ELR (cell line): ENCODE measurements at regions not wholly inside any gene's neighbourhood (a gene's known extent, or its start where the extent isn't known, plus 50 kb on each side); places are given as distances from the start of the nearest gene placed in this dataset.
"Not testable (repeated sequence)": the region's sequence is repeated elsewhere in the genome, so short reads cannot be mapped to it uniquely, and the experiment has no call there.

Source experiments
- DNase-seq: peaks from one replicate; pipeline ENCODE4 v3.0.0-alpha.2; 2015; ENCODE audit warnings: low read depth

DNA sequence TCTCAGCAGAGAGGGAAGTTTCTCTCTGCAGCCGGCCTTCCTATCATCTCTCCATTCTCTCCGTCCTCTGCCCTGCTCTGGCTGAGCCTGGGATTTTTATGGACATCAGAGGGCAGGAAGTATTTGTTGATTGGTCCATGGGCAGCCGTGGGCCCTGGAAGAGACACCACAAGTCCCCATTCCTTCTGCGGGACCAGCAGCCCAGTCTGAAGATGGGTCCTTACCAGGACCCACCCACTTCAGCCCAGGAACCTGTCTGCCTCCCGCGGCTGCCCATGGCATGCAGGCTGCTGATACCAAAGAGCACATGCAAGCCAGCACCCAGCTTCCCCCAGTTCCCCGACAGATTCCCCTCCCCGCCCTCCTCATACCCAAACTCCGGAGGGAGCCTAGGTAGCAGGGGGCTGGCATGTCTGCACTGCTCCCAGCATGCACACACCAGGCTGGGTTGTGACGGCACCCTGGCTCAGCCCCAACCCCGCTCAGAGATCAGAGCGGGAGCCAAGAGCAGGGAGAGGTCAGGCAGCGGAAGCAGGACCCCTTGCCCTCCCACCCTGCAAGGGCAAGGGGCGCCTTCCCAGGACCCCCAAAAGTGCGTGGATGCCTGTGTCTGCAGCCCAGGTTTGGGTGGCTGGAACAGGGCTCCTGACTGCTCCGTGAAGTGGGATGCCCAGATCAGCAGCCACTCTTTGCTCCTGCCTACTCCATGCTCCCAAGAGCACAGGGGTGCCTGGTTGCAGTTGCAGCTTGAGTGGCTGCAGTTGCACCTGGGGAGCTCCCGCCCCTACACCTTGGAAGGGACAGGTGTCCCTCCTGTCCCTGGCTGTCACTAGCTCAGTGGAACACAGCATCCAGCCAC lies 538.6 kb upstream of the POT1 start:
- no peak for DNase-seq

DNA sequence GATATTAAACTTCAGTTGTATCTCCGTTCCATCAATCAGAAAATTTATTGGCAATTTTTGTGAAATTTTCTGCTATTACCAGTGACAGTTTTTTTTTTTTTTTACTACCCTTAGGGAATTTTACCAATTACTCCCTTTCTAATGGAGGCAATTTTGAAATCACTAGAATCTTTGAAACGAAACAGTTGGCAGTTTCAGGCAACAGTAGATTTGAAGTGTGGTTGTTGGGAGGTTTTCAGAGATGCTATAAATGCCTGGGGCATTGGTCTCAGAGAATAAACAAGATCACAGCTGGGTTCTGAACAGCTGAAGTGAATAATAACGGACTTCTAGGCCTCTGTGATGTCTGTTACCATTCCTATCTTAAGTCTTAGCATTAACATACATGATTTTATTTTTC lies 535.9 kb upstream of the POT1 start:
- DNase-seq = no peak

DNA sequence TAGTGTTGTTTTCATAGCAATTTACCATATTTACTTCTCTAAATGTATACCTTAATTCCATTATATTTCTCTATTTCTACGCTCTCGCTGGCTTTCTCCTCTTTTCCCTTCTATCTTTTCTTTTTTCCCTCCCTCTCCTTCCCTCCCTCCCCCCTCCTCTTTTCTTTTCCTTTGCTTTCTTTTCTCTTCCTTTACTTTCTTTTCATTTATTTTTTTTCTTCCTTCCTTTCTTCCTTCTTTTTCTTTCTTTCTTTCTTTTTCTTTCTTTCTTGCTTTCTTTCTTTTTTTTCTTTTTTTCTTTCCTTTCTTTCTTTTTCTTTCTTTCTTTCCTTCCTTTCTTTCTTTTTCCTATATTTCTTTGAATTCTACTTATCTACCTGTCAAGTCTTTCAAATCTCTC lies 533.0 kb upstream of the POT1 start:
- DNase-seq = no peak

DNA sequence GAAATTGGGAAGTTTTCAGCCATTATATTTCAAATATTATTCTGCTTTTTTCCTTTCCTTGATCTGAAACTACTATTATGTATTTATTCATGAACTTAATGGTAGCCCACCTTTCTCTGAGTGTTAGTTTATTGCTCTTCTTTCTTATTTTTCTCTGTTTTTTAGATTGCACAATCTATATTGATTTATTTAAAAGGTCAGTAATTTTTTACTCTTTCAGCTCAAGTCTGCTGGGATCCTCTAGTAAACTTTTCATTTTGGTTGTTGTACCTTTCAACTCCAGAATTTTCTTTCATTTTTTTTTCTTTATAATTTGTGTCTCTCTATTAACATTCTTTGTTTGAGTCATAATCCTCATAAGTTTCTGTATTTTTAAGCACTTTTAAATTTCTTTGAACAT lies 529.4 kb upstream of the POT1 start:
- DNase-seq = no peak

DNA sequence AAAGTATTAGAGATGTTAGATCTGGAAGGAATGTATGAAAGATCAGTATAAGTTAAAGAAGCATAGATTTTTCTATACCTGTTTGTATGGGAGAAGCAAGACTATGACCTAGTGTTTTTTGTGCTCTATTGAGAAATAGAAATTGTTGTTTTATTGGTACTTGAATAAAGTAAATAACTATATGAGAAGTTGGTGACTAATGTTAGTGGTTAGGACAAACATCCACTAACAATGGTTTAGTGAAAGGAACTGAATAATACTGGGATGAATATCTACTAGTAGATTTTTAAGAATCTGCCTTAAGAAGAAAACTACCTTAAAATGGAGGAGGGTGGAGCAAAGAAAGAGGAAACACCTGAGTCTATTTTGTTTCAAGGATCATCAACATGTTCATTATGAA lies 521.1 kb upstream of the POT1 start:
- DNase-seq = no peak

DNA sequence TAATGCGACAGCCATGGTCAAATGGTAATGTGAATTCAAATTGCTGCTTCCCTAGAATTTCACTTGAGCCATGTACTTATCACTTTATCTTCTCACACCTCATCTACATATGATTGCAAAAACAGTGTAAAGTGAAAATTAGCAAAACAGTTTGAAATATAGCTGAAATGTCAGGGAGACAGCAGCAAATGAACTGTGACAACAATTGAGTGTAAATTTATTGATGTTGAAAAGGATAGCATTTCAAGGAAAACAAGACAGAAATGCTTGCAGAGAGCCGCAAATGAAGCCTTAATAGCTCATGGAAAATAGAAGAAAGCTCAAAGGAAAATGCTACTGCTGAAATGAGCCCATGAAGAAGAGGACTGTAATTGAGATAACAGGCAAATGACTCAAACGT lies 516.2 kb upstream of the POT1 start:
- DNase-seq = no peak

DNA sequence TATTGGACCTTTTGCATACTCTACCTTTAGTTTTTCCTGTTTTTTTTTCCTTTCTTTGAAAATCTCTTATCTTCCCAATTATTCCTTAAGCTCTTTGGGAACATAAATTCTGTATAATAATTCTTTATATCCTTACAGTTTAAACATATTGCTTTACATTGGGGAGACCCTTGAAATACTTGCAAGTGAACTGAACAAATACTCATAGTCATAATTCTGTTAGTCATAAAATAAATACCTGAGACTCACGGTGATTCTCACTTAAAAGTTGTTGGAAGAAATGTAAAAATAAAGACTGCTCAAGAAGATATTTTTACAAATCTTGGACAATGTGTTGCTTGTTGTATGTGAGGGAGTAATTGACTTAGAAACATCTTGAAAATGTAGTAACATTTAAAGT lies 515.2 kb upstream of the POT1 start:
- DNase-seq = no peak

DNA sequence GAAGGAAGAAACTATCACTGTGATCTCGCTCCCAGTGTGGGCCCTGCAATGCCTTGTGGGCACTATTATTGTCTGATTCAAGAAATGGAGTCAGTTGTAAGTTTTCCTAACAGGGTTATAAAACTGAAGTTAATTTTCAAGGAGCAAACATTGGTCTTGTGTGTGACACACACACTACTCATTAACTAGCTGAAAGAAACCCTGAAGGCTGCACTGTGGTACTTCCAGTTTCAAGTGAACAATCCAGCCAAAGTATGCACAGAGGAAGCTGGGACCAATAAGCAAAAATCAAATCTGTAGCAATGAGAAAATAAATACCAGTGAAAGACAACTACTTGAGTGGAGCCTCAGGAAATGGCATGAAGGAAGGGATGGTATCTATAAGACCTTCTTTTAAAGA lies 506.6 kb upstream of the POT1 start:
- no peak for DNase-seq

DNA sequence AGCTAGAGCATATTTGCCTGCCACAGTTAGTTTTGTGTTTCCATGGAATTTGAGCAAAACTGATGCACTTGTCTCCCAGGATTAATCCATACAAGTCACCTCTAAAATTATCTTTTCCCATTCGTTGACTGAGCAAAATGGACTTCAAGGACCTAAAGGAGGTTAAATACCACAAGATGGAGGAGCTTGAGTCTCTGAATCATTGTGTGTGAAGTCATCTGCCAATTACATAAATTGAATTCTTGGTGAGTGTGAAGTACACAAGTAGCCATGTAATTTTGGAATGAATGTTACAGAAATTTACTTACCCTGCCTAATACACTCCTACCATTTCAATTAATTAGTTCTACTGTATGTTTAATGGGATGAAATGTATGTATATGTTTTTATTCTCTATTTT lies 501.7 kb upstream of the POT1 start:
- DNase-seq = no peak

DNA sequence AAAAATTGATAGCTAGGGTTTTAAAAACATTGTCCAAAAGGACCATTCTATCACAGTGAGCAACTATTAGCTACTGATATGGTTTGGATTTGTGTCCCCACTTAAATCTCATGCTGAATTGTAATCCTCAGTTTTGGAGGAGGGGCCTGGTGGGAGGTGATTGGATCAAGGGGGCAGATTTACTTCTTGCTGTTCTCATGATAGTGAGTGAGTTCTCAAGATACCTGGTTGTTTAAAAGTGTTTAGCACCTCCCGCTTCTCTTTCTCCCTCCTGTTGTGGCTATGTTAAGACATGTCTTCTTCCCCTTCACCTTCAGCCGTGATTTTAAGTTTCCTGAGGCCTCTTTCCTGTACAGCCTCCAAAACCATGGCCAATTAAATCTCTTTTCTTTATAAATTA lies 500.4 kb upstream of the POT1 start:
- DNase-seq = no peak

DNA sequence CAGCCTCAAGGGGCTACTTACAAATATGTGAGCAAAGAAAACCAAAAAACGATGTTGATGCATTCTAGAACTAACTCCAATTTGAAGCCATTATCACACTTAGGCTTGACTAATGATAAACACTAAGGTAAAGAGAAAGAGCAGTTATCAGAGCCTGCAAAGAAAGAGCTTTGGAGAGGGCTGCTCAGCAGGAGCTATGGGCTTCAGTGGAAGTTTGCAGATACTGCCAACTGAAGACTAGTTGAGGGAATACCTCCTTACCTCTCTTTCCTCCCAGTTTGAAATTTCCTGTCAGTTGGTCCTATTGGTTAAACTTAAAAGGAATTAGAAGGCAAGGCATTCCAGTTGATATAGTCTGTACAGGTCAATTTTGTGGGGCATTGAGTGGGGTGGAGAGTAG lies 498.1 kb upstream of the POT1 start:
- no peak for DNase-seq

DNA sequence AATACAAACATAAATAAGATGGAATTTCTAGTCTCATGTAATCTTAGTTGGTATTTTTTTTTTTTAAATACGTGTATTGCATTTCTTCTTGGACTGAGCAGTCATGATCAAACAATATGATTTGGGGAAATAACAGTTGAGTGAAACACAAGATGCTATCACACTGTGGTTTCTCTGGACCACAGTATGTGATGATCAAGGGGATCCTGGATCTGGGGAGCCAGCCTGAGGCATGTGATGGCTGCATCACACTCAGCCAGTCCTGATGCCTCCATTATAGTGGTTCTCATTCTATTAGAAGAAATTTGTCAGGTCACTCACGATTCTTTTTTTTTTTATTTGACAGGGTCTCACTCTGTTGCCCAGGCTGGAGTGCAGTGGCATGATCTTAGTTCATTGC lies 495.9 kb upstream of the POT1 start:
- no peak for DNase-seq

DNA sequence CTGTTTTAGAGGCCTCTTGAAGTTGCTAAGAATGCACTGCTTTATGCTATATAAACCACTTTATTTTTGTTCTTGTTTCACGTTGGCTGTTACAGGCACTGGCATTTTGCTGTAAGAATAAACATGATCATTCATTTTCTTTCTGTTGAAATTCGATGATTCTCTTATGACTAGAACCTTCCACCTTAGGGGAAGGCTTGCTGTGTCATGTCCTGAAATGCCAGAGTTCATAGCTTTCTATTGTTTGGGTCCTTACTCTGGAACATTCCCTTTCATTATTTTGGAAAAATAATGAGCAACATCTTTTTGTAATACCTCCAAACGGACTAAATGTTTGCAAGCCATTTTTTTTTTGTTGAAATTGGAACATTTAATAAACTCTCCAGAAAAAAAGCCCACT lies 495.1 kb upstream of the POT1 start:
- no peak for DNase-seq

DNA sequence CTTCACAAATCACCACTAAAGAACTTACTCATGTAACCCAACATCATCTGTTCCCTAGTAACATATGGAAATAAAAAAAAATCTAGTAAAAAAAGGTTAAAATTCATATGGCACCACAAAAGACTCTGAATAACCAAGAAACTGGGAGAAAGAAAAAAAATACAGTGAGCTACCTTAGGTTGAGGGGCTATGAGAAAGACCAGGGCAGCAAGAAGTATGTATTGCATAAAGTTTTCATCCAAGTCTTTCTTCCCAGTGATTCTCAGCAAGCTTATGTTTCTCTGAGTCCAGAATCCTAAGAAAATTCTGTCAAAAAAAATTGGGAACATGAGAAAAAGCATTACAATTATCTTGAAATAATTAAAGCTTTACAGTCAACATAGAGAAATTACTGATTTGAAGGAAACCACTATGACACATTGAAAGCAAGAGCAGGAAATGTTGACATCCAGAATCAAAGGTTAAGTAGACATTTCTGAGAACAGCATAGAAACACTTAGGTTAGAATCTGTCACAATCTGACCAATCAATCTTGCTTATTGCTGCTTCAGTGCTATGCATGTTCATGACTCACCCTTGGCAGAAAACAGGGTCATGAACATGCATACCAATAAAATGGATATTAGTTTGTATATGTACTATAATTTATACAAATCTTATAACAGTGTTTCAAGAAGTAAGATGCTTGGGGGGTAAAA lies 494.0 kb upstream of the POT1 start:
- peak; percentile 2 for DNase-seq

DNA sequence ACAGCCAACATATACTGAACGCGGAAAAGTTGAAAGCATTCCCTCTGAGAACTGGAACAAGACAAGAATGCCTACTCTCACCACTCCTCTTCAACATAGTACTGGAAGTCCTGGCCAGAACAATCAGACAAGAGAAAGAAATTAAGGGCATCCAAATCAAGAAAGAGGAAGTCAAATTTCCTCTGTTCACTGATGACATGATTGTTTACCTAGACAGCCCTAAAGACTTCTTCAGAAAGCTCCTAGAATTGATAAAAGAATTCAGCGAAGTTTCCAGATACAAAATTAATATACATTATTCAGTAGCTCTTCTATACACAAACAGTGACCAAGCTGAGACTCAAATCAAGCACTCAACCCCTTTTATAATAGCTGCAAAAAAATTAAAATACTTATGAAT lies 491.8 kb upstream of the POT1 start:
- not testable (repeated sequence) for DNase-seq

DNA sequence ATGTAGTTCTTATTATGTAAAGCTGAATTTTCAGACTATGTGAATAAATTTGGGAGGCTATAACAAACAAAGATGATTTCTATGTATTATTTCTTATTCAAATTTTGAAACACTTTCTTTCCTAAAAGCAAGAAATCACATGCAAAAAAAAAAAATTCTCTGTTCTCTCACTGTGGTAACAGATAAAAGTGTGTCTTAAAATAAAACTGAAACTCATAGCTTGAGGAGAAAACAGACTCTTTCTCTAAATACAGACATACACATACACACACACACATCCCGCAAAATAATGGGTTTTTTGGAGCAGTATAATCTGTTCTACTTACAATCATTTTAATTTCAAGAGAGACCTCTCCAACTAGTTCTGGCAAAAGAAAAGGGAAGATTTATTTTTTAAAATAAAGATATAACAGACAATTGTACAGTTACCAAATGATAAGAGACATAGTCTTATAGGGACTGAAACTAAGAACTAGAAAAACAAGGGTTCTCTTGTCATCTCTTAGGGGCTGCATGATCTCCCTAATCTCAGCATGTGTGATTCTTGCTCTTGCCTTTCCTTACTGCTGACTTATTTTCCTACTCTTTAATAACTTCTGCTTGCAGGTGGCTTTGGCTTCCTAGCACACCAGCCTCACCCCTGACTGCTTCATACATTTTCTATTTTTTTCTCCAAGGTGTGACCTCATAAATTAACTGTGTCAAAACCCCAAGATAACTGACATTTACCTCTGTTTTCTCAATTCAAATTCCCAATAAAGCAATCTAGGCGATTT lies 483.5 kb upstream of the POT1 start:
- no peak for DNase-seq

DNA sequence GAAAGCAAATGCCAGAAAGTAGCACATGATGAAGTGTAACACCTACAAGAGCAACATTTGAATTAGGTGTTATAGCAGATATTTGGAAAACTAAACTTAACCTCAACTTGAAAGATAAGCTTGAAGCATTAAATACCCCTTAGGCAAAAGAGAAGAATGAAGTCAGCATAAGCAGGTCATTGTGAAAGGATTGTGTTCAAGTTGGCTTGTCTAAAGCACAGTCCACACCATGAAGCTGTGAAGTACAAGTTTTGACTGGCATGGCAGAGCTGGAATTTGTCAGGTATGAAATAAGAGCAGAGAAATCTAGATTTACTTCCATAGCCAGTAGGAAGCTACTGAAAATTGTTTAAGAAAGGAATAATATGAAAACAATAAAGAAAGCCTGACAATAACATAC lies 480.3 kb upstream of the POT1 start:
- no peak for DNase-seq

DNA sequence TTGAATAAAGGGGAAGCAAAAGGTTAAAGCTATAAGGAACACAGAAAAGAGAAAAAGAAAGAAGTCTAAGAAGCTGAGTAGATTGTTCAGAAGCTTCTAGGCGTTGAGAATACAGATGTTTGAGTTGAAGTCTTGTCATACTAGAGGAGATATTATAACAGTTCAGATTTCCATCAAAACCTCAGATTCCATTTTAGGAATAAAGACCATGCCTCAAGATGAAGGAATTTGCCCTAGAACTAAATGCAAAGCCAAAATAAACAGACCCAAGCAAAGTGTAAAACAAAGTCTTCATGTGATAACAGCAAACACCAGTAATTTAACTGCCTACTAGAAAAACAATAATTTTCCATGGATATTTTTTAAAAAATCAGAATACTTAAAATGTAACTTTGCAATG lies 476.5 kb upstream of the POT1 start:
- DNase-seq = no peak

DNA sequence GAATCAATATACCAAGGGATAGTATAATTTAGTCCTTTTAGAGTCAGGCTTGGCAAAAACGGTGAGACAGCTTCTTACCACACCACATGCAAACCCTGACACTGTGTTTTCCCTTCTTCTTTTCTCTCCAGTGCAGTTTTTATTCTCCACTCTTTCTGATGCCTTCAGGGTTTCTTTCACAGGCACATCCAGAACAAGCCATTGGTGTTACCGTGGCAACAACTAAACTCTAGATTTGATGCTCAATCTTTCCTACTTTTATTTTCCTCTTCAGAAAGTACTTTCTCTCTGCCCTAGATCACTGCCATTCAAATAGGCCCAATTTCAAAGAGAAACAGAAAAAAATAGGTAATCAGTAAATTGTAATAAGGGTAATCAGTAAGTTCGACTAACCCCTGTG lies 469.8 kb upstream of the POT1 start:
- no peak for DNase-seq

DNA sequence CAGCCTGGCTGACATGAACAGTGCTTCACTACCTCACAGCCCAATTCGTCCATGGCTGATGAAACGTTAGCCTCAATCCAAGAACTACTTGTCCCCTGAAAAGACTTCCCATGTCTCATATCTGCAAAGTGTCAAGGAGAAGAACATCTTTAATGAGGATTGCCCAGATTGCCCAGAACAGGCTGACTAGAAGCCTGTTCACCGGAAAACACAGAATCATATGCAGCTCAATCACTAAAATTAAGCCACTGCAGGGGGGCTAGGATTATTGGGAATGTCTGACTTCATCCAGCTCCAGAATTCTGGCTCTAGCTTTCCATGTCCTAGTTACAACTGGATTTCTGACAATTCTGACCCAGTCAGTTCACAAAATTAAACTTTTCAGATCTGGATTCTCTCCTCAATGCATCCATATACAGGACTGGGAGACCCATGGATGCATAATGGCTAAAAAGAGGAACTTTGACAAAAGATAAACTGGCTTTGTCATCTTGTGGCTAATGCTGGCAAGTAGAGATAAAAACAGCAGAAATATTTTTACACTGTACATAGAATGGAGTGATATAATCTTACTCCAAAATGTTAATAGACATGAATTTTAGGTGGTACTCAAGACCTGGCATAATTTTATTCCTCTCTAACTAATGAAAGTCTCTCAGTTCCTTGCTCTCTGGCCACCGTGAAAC lies 467.0 kb upstream of the POT1 start:
- DNase-seq = no peak

DNA sequence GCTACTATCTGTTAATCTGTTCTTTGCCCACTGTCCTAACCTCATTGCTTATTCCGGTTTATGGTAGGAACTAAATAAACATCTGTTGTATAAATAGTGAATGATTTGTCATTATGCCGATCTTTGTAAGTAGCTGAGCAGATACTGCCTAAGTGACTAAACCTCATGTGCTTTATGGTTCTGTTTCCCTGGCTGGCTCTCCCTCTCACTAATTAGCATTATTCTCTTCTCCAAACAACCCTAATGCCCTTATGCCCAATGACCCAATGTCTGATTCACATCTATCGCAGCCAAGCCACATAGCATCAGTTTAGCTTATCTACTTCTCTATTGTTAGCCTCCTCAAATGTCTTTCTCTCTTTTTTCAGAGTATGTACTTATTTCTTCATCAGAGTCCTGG lies 462.3 kb upstream of the POT1 start:
- DNase-seq = no peak

DNA sequence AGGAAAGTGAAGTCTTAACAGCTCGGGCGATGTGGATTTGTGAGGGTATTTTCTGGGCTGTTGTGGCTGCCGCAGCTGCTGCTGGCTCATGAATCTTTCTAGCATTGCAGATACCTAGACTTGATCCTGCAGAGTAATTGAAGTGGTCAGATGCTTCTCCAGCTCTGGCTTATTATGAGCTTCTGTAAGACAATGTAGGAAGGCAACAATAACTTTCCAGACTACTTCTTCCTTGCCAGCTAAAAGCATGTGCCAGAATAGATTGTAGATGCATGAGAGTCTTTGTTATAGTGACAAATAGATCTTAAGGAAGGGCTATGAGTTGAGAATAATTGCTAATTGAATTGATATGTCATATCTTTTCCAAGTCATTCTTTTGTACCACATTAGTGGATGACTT lies 461.4 kb upstream of the POT1 start:
- DNase-seq = no peak

DNA sequence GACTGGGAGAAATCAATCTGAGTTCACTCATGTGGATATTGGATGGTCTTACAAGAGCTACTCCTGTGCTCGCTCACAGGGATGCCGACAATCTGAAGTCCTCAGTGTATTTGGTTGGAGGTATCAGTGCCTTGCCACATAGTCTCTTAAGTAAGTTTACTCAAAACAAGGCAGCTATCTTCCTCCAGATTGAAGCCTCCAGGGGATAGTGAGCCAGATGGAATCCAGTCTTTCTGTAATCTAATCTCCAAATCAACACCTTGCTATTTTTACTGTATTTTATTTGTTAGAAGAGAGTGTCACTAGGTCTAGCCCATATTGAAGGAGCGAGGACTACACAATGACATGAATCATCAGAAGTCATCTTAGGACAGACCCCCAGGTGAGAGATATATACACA lies 456.6 kb upstream of the POT1 start:
- DNase-seq = no peak
